Kidney glomerular epithelial cell (primary cell): ENCODE measurements at regions not wholly inside any gene's neighbourhood (a gene's known extent, or its start where the extent isn't known, plus 50 kb on each side); places are given as distances from the start of the nearest gene placed in this dataset.
"Not testable (repeated sequence)": the region's sequence is repeated elsewhere in the genome, so short reads cannot be mapped to it uniquely, and the experiment has no call there.

ENCODE experiments used
- DNase-seq: peaks from one replicate; lab custom pipeline; 2025; lab: John Stamatoyannopoulos, UW

GRCh38 chr4:79547851-79548250 lies 139.8 kb upstream of the GK2 start:
- DNase-seq: no peak

GRCh38 chr4:79545292-79545691 lies 137.3 kb upstream of the GK2 start:
- not testable (repeated sequence) for DNase-seq

- DNase-seq: no peak
Observed at GRCh38 chr4:79540143-79540542, 132.1 kb upstream of the GK2 start.

- DNase-seq: no peak
Observed at GRCh38 chr4:79535516-79535915, 127.5 kb upstream of the GK2 start.

- DNase-seq: peak; percentile 6
Observed at GRCh38 chr4:79528241-79528706, 120.2 kb upstream of the GK2 start.

- no peak for DNase-seq
Observed at GRCh38 chr4:79526641-79527565, 118.9 kb upstream of the GK2 start.

GRCh38 chr4:79516114-79516513 lies 108.1 kb upstream of the GK2 start:
- no peak for DNase-seq

- no peak for DNase-seq
Observed at GRCh38 chr4:79514621-79515329, 106.7 kb upstream of the GK2 start.

- DNase-seq: no peak
Observed at GRCh38 chr4:79513576-79513975, 105.5 kb upstream of the GK2 start.

- DNase-seq: no peak
Observed at GRCh38 chr4:79512363-79512762, 104.3 kb upstream of the GK2 start.

- no peak for DNase-seq
Observed at GRCh38 chr4:79502081-79502480, 94.1 kb upstream of the GK2 start.

- no peak for DNase-seq
Observed at GRCh38 chr4:79498282-79498681, 90.3 kb upstream of the GK2 start.

- DNase-seq: no peak
Observed at GRCh38 chr4:79497001-79497400, 89.0 kb upstream of the GK2 start.

- no peak for DNase-seq
Observed at GRCh38 chr4:79495447-79495846, 87.4 kb upstream of the GK2 start.

- DNase-seq: no peak
Observed at GRCh38 chr4:79492148-79492547, 84.1 kb upstream of the GK2 start.

GRCh38 chr4:79489506-79489905 lies 81.5 kb upstream of the GK2 start:
- no peak for DNase-seq

GRCh38 chr4:79476196-79476595 lies 68.2 kb upstream of the GK2 start:
- no peak for DNase-seq

GRCh38 chr4:79473439-79473724 lies 65.4 kb upstream of the GK2 start:
- DNase-seq: no peak

- DNase-seq: no peak
Observed at GRCh38 chr4:79472693-79473438, 64.8 kb upstream of the GK2 start.

GRCh38 chr4:79472036-79472435 lies 64.0 kb upstream of the GK2 start:
- DNase-seq: no peak

- DNase-seq: no peak
Observed at GRCh38 chr4:79471309-79471708, 63.3 kb upstream of the GK2 start.

- DNase-seq: no peak
Observed at GRCh38 chr4:79467246-79467932, 59.4 kb upstream of the GK2 start.
